ENCODE measurements at regions not wholly inside any gene's neighbourhood (a gene's known extent, or its start where the extent isn't known, plus 50 kb on each side); places are given as distances from the start of the nearest gene placed in this dataset.

- no peak for DNase-seq (ENCODE audit: low read depth, low spot score)
Observed at GRCh38 chrX:45320191-45320590, 119.5 kb upstream of the DIPK2B start.

- no peak for DNase-seq (ENCODE audit: low read depth, low spot score)
Observed at GRCh38 chrX:45309801-45310200, 109.1 kb upstream of the DIPK2B start.

- no peak for DNase-seq (ENCODE audit: low read depth, low spot score)
Observed at GRCh38 chrX:45309096-45309495, 108.4 kb upstream of the DIPK2B start.

- no peak for DNase-seq (ENCODE audit: low read depth, low spot score)
Observed at GRCh38 chrX:45306794-45307193, 106.1 kb upstream of the DIPK2B start.

- DNase-seq (ENCODE audit: low read depth, low spot score), result no peak
Observed at GRCh38 chrX:45300638-45301037, 100.0 kb upstream of the DIPK2B start.

GRCh38 chrX:45295259-45295986 lies 94.7 kb upstream of the DIPK2B start:
- no peak for DNase-seq (ENCODE audit: low read depth, low spot score)

GRCh38 chrX:45274576-45274975 lies 73.9 kb upstream of the DIPK2B start:
- no peak for DNase-seq (ENCODE audit: low read depth, low spot score)

- no peak for DNase-seq (ENCODE audit: low read depth, low spot score)
Observed at GRCh38 chrX:45267007-45267406, 66.3 kb upstream of the DIPK2B start.

- DNase-seq (ENCODE audit: low read depth, low spot score), result no peak
Observed at GRCh38 chrX:45266456-45266855, 65.8 kb upstream of the DIPK2B start.

- DNase-seq (ENCODE audit: low read depth, low spot score), result no peak
Observed at GRCh38 chrX:45264865-45265264, 64.2 kb upstream of the DIPK2B start.

GRCh38 chrX:45261471-45261870 lies 60.8 kb upstream of the DIPK2B start:
- DNase-seq (ENCODE audit: low read depth, low spot score), result no peak

- DNase-seq (ENCODE audit: low read depth, low spot score), result no peak
Observed at GRCh38 chrX:45261005-45261404, 60.3 kb upstream of the DIPK2B start.

- DNase-seq (ENCODE audit: low read depth, low spot score), result no peak
Observed at GRCh38 chrX:45258731-45259402, 58.2 kb upstream of the DIPK2B start.
